Prostate gland (tissue), 2 donors: ENCODE measurements at regions not wholly inside any gene's neighbourhood (a gene's known extent, or its start where the extent isn't known, plus 50 kb on each side); places are given as distances from the start of the nearest gene placed in this dataset.

ENCODE experiments used
- CTCF ChIP-seq, 4 experiments: fragments of 200-600 bp in 2 of 4; fragments of 450-650 bp in 2 of 4; sonication (generic) in 2 of 4; IDR thresholded peaks; 1 replicate in 3 of 4; 2 replicates in 1 of 4; pipeline ENCODE4 v1.5.1; 2016 to 2019; ENCODE audit warnings: antibody characterized with exemption in 4 of 4, mild to moderate bottlenecking in 2 of 4, moderate library complexity in 2 of 4
- POLR2A ChIP-seq: fragments of 450-650 bp; IDR thresholded peaks from one replicate; pipeline ENCODE4 v1.6.1; 2016; ENCODE audit warnings: antibody characterized with exemption, mild to moderate bottlenecking
- POLR2AphosphoS5 ChIP-seq: sonication (generic); formaldehyde crosslinking; IDR thresholded peaks from one replicate; pipeline ENCODE4 v1.6.1; 2017; ENCODE audit warnings: antibody characterized with exemption

- TF ChIP-seq CTCF (IDR thresholded peaks at IDR 0.05): no peak
- no peak for TF ChIP-seq POLR2A
- peak; percentile 58 for TF ChIP-seq POLR2AphosphoS5
Observed at GRCh38 chr3:102979682-102980354, 545.0 kb downstream of the ZPLD1 start.
